Osteoblast (primary cell): ENCODE measurements at regions not wholly inside any gene's neighbourhood (a gene's known extent, or its start where the extent isn't known, plus 50 kb on each side); places are given as distances from the start of the nearest gene placed in this dataset.

Source experiments
- DNase-seq: peaks from one replicate; pipeline ENCODE4 v3.0.0; 2011; ENCODE audit warnings: low spot score, mixed read lengths; ENCODE audit not compliant: insufficient read length; ENCODE audit errors: missing footprints
- H2AFZ ChIP-seq: 2 replicates; pipeline ENCODE4 v1.6.0; 2011; ENCODE audit warnings: mild to moderate bottlenecking, low read length
- H3K27ac ChIP-seq: 2 replicates; pipeline ENCODE4 v1.5.1; 2011; ENCODE audit warnings: mild to moderate bottlenecking, low read depth, low read length, moderate library complexity
- H3K27me3 ChIP-seq: 2 replicates; pipeline ENCODE4 v1.6.0; 2012; ENCODE audit warnings: mild to moderate bottlenecking, control low read depth, inconsistent platforms, low read length, moderate library complexity; ENCODE audit not compliant: insufficient read depth
- H3K36me3 ChIP-seq: 2 replicates; pipeline ENCODE4 v1.5.1; 2011; ENCODE audit warnings: mild to moderate bottlenecking, low read length, control low read depth, moderate library complexity; ENCODE audit not compliant: insufficient read depth
- H3K4me1 ChIP-seq: 2 replicates; pipeline ENCODE4 v1.5.1; 2011; ENCODE audit warnings: mild to moderate bottlenecking, low read length, control low read depth, moderate library complexity; ENCODE audit not compliant: insufficient read depth
- H3K4me2 ChIP-seq: 2 replicates; pipeline ENCODE4 v1.6.0; 2011; ENCODE audit warnings: mild to moderate bottlenecking, low read length; ENCODE audit not compliant: insufficient read depth
- H3K4me3 ChIP-seq: fragments of 200-600 bp; sonication (generic); 3 replicates; pipeline ENCODE4 v1.5.1; 2012; ENCODE audit warnings: mild to moderate bottlenecking, low read length, inconsistent platforms; ENCODE audit not compliant: insufficient read depth
- H3K79me2 ChIP-seq: 2 replicates; pipeline ENCODE4 v1.6.0; 2012; ENCODE audit warnings: mild to moderate bottlenecking, low read length, control low read depth, inconsistent platforms; ENCODE audit not compliant: insufficient read depth
- H3K9me3 ChIP-seq: 2 replicates; pipeline ENCODE4 v1.5.1; 2011; ENCODE audit warnings: low read depth, low read length, control low read depth
- H4K20me1 ChIP-seq: 2 replicates; pipeline ENCODE4 v1.6.0; 2012; ENCODE audit warnings: mild to moderate bottlenecking, low read length, control low read depth; ENCODE audit not compliant: insufficient read depth
- CTCF ChIP-seq: IDR thresholded peaks from 2 replicates; pipeline ENCODE4 v1.5.1; 2011; ENCODE audit warnings: mild to moderate bottlenecking, low read depth, low read length, moderate library complexity; ENCODE audit errors: extremely low read depth

- Histone ChIP-seq H3K27ac (peak overlapping the region; percentile 57), H3K4me2 (peak overlapping the region; percentile 64), H3K9me3 (no peaks in the 10 kb centered on the region), H3K36me3 (no peaks in the 10 kb centered on the region), H3K4me1 (peaks cover 12% of the 10 kb centered on the region), H4K20me1 (no peaks in the 10 kb centered on the region), H2AFZ (peak overlapping the region; percentile 67), H3K79me2 (no peaks in the 10 kb centered on the region), H3K4me3 (peak overlapping the region; percentile 62), H3K27me3 (no peaks in the 10 kb centered on the region)
- DNase-seq, result no peak
- no peak for TF ChIP-seq CTCF
These were observed 62.2 kb upstream of the FAM20C start for GRCh38 chr7:130222-130572.

- no peak for TF ChIP-seq CTCF
- no peak overlapping the region for H3K4me3 ChIP-seq
- no peaks in the 10 kb centered on the region for H3K9me3 ChIP-seq
- H2AFZ ChIP-seq, result peak overlapping the region; percentile 61
- H3K27ac ChIP-seq, result no peak overlapping the region
- H3K4me1 ChIP-seq, result peaks cover 12% of the 10 kb centered on the region
- H3K4me2 ChIP-seq, result no peak overlapping the region
- no peaks in the 10 kb centered on the region for H3K27me3 ChIP-seq
- H3K36me3 ChIP-seq, result no peaks in the 10 kb centered on the region
- no peaks in the 10 kb centered on the region for H3K79me2 ChIP-seq
- H4K20me1 ChIP-seq, result no peaks in the 10 kb centered on the region
- no peak for DNase-seq
These were observed 61.2 kb upstream of the FAM20C start for GRCh38 chr7:130875-131780.

- no peak for DNase-seq
- no peaks in the 10 kb centered on the region for H4K20me1 ChIP-seq
- no peak overlapping the region for H3K4me3 ChIP-seq
- TF ChIP-seq CTCF, result no peak
- H3K4me2 ChIP-seq, result no peak overlapping the region
- no peaks in the 10 kb centered on the region for H3K79me2 ChIP-seq
- no peaks in the 10 kb centered on the region for H3K9me3 ChIP-seq
- peak overlapping the region; percentile 61 for H2AFZ ChIP-seq
- peaks cover 12% of the 10 kb centered on the region for H3K4me1 ChIP-seq
- H3K27ac ChIP-seq, result no peak overlapping the region
- no peaks in the 10 kb centered on the region for H3K27me3 ChIP-seq
- H3K36me3 ChIP-seq, result no peaks in the 10 kb centered on the region
These were observed 60.4 kb upstream of the FAM20C start for GRCh38 chr7:131781-132482.

- H2AFZ ChIP-seq, result no peak overlapping the region
- H3K9me3 ChIP-seq, result no peaks in the 10 kb centered on the region
- no peaks in the 10 kb centered on the region for H3K79me2 ChIP-seq
- H4K20me1 ChIP-seq, result no peaks in the 10 kb centered on the region
- H3K4me1 ChIP-seq, result peaks cover 12% of the 10 kb centered on the region
- no peak overlapping the region for H3K4me2 ChIP-seq
- H3K27ac ChIP-seq, result no peak overlapping the region
- H3K4me3 ChIP-seq, result no peak overlapping the region
- H3K27me3 ChIP-seq, result no peaks in the 10 kb centered on the region
- H3K36me3 ChIP-seq, result no peaks in the 10 kb centered on the region
- TF ChIP-seq CTCF, result no peak
- no peak for DNase-seq
These were observed 59.5 kb upstream of the FAM20C start for GRCh38 chr7:132899-133298.
